GM23338 (cell line): ENCODE measurements at regions not wholly inside any gene's neighbourhood (a gene's known extent, or its start where the extent isn't known, plus 50 kb on each side); places are given as distances from the start of the nearest gene placed in this dataset.

Source experiments
- ATAC-seq: fragments of 200-7000 bp; cut with Tn5 transposase; 3 replicates; pipeline ENCODE4 v1.9.1; 2020
- DNase-seq: peaks from one replicate; pipeline ENCODE4 v3.0.0-alpha.2; 2015; ENCODE audit warnings: low spot score
- H2AFZ ChIP-seq: fragments of 200-600 bp; sonication (generic); 2 replicates; pipeline ENCODE4 v1.8.0; 2016; ENCODE audit warnings: antibody characterized with exemption, mild to moderate bottlenecking, moderate library complexity
- H3F3A ChIP-seq: fragments of 200-600 bp; sonication (generic); replicated peaks from 2 replicates; pipeline ENCODE4 v1.8.0; 2017; ENCODE audit warnings: antibody characterized with exemption, mixed run types, low read depth
- H3K27ac ChIP-seq: fragments of 200-600 bp; sonication (generic); 2 replicates; pipeline ENCODE4 v1.6.1; 2016; ENCODE audit warnings: low read depth
- H3K27me3 ChIP-seq: fragments of 200-600 bp; sonication (generic); 2 replicates; pipeline ENCODE4 v1.8.0; 2016; ENCODE audit warnings: mild to moderate bottlenecking, mixed run types, moderate library complexity; ENCODE audit not compliant: insufficient read depth
- H3K36me3 ChIP-seq: fragments of 200-600 bp; sonication (generic); 2 replicates; pipeline ENCODE4 v1.8.0; 2016; ENCODE audit warnings: mild to moderate bottlenecking; ENCODE audit not compliant: insufficient read depth
- H3K4me1 ChIP-seq: fragments of 200-600 bp; sonication (generic); 2 replicates; pipeline ENCODE4 v1.8.0; 2016; ENCODE audit warnings: mild to moderate bottlenecking, moderate library complexity; ENCODE audit not compliant: insufficient read depth
- H3K4me2 ChIP-seq: fragments of 200-600 bp; sonication (generic); 2 replicates; pipeline ENCODE4 v1.7.1; 2017; ENCODE audit warnings: mixed run types
- H3K4me3 ChIP-seq: fragments of 200-600 bp; sonication (generic); 2 replicates; pipeline ENCODE4 v1.6.1; 2016; ENCODE audit warnings: mixed run types
- H3K79me2 ChIP-seq: fragments of 200-600 bp; sonication (generic); replicated peaks from 2 replicates; pipeline ENCODE4 v1.8.0; 2017; ENCODE audit warnings: mild to moderate bottlenecking; ENCODE audit not compliant: insufficient read depth
- H3K9me2 ChIP-seq: fragments of 200-600 bp; sonication (generic); 2 replicates; pipeline ENCODE4 v1.8.0; 2017; ENCODE audit not compliant: insufficient read depth
- H4K20me1 ChIP-seq: fragments of 200-600 bp; sonication (generic); replicated peaks from 2 replicates; pipeline ENCODE4 v1.8.0; 2017; ENCODE audit warnings: mild to moderate bottlenecking; ENCODE audit not compliant: insufficient read depth
- H3K27ac Mint-ChIP-seq: 2 replicates; pipeline ENCODE4 v1.8.0; 2020; ENCODE audit warnings: inconsistent platforms, mild to moderate bottlenecking, moderate library complexity, mixed read lengths
- H3K27me3 Mint-ChIP-seq: 3 replicates; pipeline ENCODE4 v1.8.0; 2022; ENCODE audit warnings: low read depth, mild to moderate bottlenecking, moderate library complexity, mixed read lengths, inconsistent platforms; ENCODE audit not compliant: insufficient read depth, poor library complexity
- H3K36me3 Mint-ChIP-seq: 3 replicates; pipeline ENCODE4 v1.8.0; 2021; ENCODE audit warnings: low read depth, mild to moderate bottlenecking, inconsistent platforms, moderate library complexity, mixed read lengths
- H3K4me1 Mint-ChIP-seq: 3 replicates; pipeline ENCODE4 v1.8.0; 2020; ENCODE audit warnings: mild to moderate bottlenecking, inconsistent platforms, mixed read lengths
- H3K4me3 Mint-ChIP-seq: 3 replicates; pipeline ENCODE4 v1.8.0; 2021; ENCODE audit warnings: moderate library complexity, mild to moderate bottlenecking, inconsistent platforms, mixed read lengths
- H3K9me3 Mint-ChIP-seq: 3 replicates; pipeline ENCODE4 v1.8.0; 2020; ENCODE audit warnings: moderate library complexity, mild to moderate bottlenecking, inconsistent platforms, mixed read lengths
- CREB1 ChIP-seq: fragments of 250-450 bp; sonication (Bioruptor Pico); IDR thresholded peaks from 2 replicates; pipeline ENCODE4 v1.5.0; 2020; ENCODE audit warnings: low read depth, mild to moderate bottlenecking, moderate library complexity
- CTCF ChIP-seq, 2 experiments: fragments of 200-600 bp in 1 of 2; sonication (generic) in 1 of 2; conservative IDR thresholded peaks; 2 replicates each; pipeline versions ENCODE4 v1.5.1 to v1.6.1; 2016 to 2017; ENCODE audit warnings: antibody characterized with exemption in 2 of 2, low read depth in 2 of 2, mild to moderate bottlenecking in 2 of 2, moderate library complexity in 1 of 2
- ETS1 ChIP-seq: IDR thresholded peaks from 2 replicates; pipeline ENCODE4 v1.6.1; 2016; ENCODE audit warnings: antibody characterized with exemption
- EZH2 ChIP-seq: fragments of 200-600 bp; sonication (generic); IDR thresholded peaks from one replicate; pipeline ENCODE4 v1.8.0; 2017; ENCODE audit warnings: antibody characterized with exemption, mild to moderate bottlenecking, low read depth; ENCODE audit not compliant: unreplicated experiment
- JUNB ChIP-seq: IDR thresholded peaks from one replicate; pipeline ENCODE4 v1.6.1; 2016; ENCODE audit warnings: antibody characterized with exemption; ENCODE audit not compliant: unreplicated experiment
- NANOG ChIP-seq: IDR thresholded peaks from 2 replicates; pipeline ENCODE4 v1.6.1; 2016; ENCODE audit warnings: antibody characterized with exemption, borderline replicate concordance
- POLR2AphosphoS5 ChIP-seq: IDR thresholded peaks from 2 replicates; pipeline ENCODE4 v1.6.1; 2016; ENCODE audit warnings: antibody characterized with exemption, low read depth
- REST ChIP-seq: IDR thresholded peaks from one replicate; pipeline ENCODE4 v1.6.1; 2018; ENCODE audit warnings: antibody characterized with exemption; ENCODE audit not compliant: unreplicated experiment
- STAT1 ChIP-seq: IDR thresholded peaks from one replicate; pipeline ENCODE4 v1.6.1; 2016; ENCODE audit warnings: antibody characterized with exemption; ENCODE audit not compliant: unreplicated experiment
- ZNF114 ChIP-seq: fragments of 250-450 bp; sonication (Bioruptor Pico); IDR thresholded peaks from 2 replicates; pipeline ENCODE4 v1.5.0; 2020; ENCODE audit warnings: mild to moderate bottlenecking, moderate library complexity
- ZNF331 ChIP-seq: fragments of 250-450 bp; sonication (Bioruptor Pico); IDR thresholded peaks from 2 replicates; pipeline ENCODE4 v1.5.0; 2020; ENCODE audit warnings: low read depth, mild to moderate bottlenecking, moderate library complexity
- ZNF462 ChIP-seq: fragments of 250-450 bp; sonication (Bioruptor Pico); IDR thresholded peaks from 2 replicates; pipeline ENCODE4 v1.5.0; 2020; ENCODE audit warnings: mild to moderate bottlenecking, moderate library complexity

GRCh38 chr2:172276961-172277360, 150.4 kb upstream of the ITGA6 start:
- Histone ChIP-seq H3K36me3 (peaks cover 3% of the 10 kb centered on the region; the same call in 1 of the 2 replicates), H3K4me3 (no peak overlapping the region), H4K20me1 (no peaks in the 10 kb centered on the region), H3K27ac (no peak overlapping the region), H2AFZ (no peak overlapping the region), H3K4me2 (no peak overlapping the region), H3K9me2 (peaks cover 4% of the 10 kb centered on the region; the same call in 1 of the 2 replicates), H3F3A (no peaks in the 10 kb centered on the region), H3K4me1 (peaks cover 13% of the 10 kb centered on the region; the same call in 1 of the 2 replicates), H3K79me2 (no peaks in the 10 kb centered on the region), H3K27me3 (no peaks in the 10 kb centered on the region)
- no peak for ATAC-seq
- H3K27me3 Mint-ChIP-seq, result peaks cover 11% of the 10 kb centered on the region
- peaks cover 13% of the 10 kb centered on the region for H3K9me3 Mint-ChIP-seq
- H3K4me1 Mint-ChIP-seq, result peaks cover 8% of the 10 kb centered on the region; the same call in 2 of the 3 replicates
- TF ChIP-seq NANOG, result no peak
- TF ChIP-seq REST, result no peak
- TF ChIP-seq EZH2, result no peak
- TF ChIP-seq CTCF (conservative IDR thresholded peaks at IDR 0.05; ENCODE audit: low read depth in 2 of 2), result no peak
- no peak for TF ChIP-seq ZNF331 (CRISPR knock-in tag)
- no peak for TF ChIP-seq CREB1
- no peak for TF ChIP-seq ETS1
- TF ChIP-seq POLR2AphosphoS5, result no peak
- no peak for TF ChIP-seq ZNF462
- TF ChIP-seq ZNF114 (CRISPR knock-in tag), result no peak
- TF ChIP-seq JUNB, result no peak
- no peak for TF ChIP-seq STAT1
- H3K27ac Mint-ChIP-seq, result no peak overlapping the region
- H3K4me3 Mint-ChIP-seq, result no peak overlapping the region
- no peak for DNase-seq
- H3K36me3 Mint-ChIP-seq, result peaks cover 17% of the 10 kb centered on the region
